ENCODE measurements at regions not wholly inside any gene's neighbourhood (a gene's known extent, or its start where the extent isn't known, plus 50 kb on each side); places are given as distances from the start of the nearest gene placed in this dataset.

GRCh38 chr1:60835649-60836048 is 246.7 kb upstream of the NFIA start:
- no peaks in the 10 kb centered on the region for H3K27me3 ChIP-seq (ENCODE audit: control insufficient read depth in 4 of 4, insufficient read depth in 4 of 4, low read length in 3 of 4)
- 92% methylated on average over 5 of the region's 5 CpGs for WGBS
- no peak overlapping the region for H3K9ac ChIP-seq (ENCODE audit: low read depth in 1 of 2, low read length in 2 of 2)
- no peak overlapping the region for H3K4me3 ChIP-seq (ENCODE audit: low read depth in 1 of 3, low read length in 3 of 3)
- H3K9me3 ChIP-seq (ENCODE audit: control insufficient read depth in 4 of 4, low read length in 3 of 4) = no peaks in the 10 kb centered on the region
- no peak for DNase-seq (ENCODE audit: low spot score)
- no peak overlapping the region for H3K27ac ChIP-seq (ENCODE audit: low read depth in 1 of 2, low read length in 2 of 2)
- H3K4me1 ChIP-seq (ENCODE audit: control insufficient read depth in 4 of 4, insufficient read depth in 4 of 4, low read length in 3 of 4) = peaks cover 0 to 15% (median 9%) of the 10 kb centered on the region in 4 donors
- TF ChIP-seq FOXA2 (IDR thresholded peaks at IDR 0.05) = no peak
- TF ChIP-seq HNF4G (IDR thresholded peaks at IDR 0.05) = no peak
- TF ChIP-seq REST (IDR thresholded peaks at IDR 0.05) = no peak
- no peak for TF ChIP-seq FOXA1 (IDR thresholded peaks at IDR 0.05)
- no peak for TF ChIP-seq CTCF (IDR thresholded peaks at IDR 0.05; ENCODE audit: low read depth, low read length, missing input control)
- TF ChIP-seq JUND (IDR thresholded peaks at IDR 0.05) = no peak
- no peaks in the 10 kb centered on the region for H3K36me3 ChIP-seq (ENCODE audit: control insufficient read depth in 4 of 4, insufficient read depth in 3 of 4, low read depth in 1 of 4, low read length in 3 of 4)

GRCh38 chr1:60833173-60833572 is 249.2 kb upstream of the NFIA start:
- Histone ChIP-seq H3K27me3 (ENCODE audit: control insufficient read depth in 4 of 4, insufficient read depth in 4 of 4, low read length in 3 of 4) (no peaks in the 10 kb centered on the region), H3K4me1 (ENCODE audit: control insufficient read depth in 4 of 4, insufficient read depth in 4 of 4, low read length in 3 of 4) (peaks cover 2 to 33% (median 24%) of the 10 kb centered on the region in 4 donors), H3K36me3 (ENCODE audit: control insufficient read depth in 4 of 4, insufficient read depth in 3 of 4, low read depth in 1 of 4, low read length in 3 of 4) (no peaks in the 10 kb centered on the region), H3K27ac (ENCODE audit: low read depth in 1 of 2, low read length in 2 of 2) (no peak overlapping the region), H3K4me3 (ENCODE audit: low read depth in 1 of 3, low read length in 3 of 3) (no peak overlapping the region), H3K9me3 (ENCODE audit: control insufficient read depth in 4 of 4, low read length in 3 of 4) (no peaks in the 10 kb centered on the region), H3K9ac (ENCODE audit: low read depth in 1 of 2, low read length in 2 of 2) (no peak overlapping the region)
- WGBS = 54% methylated on average over 3 of the region's 3 CpGs
- DNase-seq (ENCODE audit: low spot score) = no peak
- no peak for TF ChIP-seq RAD21 (IDR thresholded peaks at IDR 0.05)
- no peak for TF ChIP-seq ZBTB33 (IDR thresholded peaks at IDR 0.05)
- TF ChIP-seq HNF4G (IDR thresholded peaks at IDR 0.05) = no peak
- TF ChIP-seq JUND (IDR thresholded peaks at IDR 0.05) = no peak
- no peak for TF ChIP-seq CTCF (IDR thresholded peaks at IDR 0.05; ENCODE audit: low read depth, low read length, missing input control)
- TF ChIP-seq FOXA2 (IDR thresholded peaks at IDR 0.05) = no peak
- TF ChIP-seq RXRA (IDR thresholded peaks at IDR 0.05) = no peak
- no peak for TF ChIP-seq NR2F2 (IDR thresholded peaks at IDR 0.05)
- TF ChIP-seq REST (IDR thresholded peaks at IDR 0.05) = no peak
- TF ChIP-seq YY1 (IDR thresholded peaks at IDR 0.05) = no peak
- TF ChIP-seq EGR1 (IDR thresholded peaks at IDR 0.05; ENCODE audit: low read depth in 2 of 2) = no peak
